ENCODE measurements at regions not wholly inside any gene's neighbourhood (a gene's known extent, or its start where the extent isn't known, plus 50 kb on each side); places are given as distances from the start of the nearest gene placed in this dataset.
"Not testable (repeated sequence)": the region's sequence is repeated elsewhere in the genome, so short reads cannot be mapped to it uniquely, and the experiment has no call there.

GRCh38 chr2:207332480-207333212, 166.9 kb upstream of the KLF7 start:
- Mint-ChIP-seq H3K9me3 (no peaks in the 10 kb centered on the region), H3K36me3 (ENCODE audit: low read depth) (no peaks in the 10 kb centered on the region), H3K4me1 (peaks cover 63% of the 10 kb centered on the region), H3K4me3 (peak overlapping the region; percentile 75), H3K27ac (peak overlapping the region; percentile 93), H3K27me3 (no peaks in the 10 kb centered on the region)
- ATAC-seq (replicated peaks), result peak; percentile 26

GRCh38 chr2:207333599-207334300, 168.0 kb upstream of the KLF7 start:
- no peak for ATAC-seq (replicated peaks)
- Mint-ChIP-seq H3K27me3 (no peaks in the 10 kb centered on the region), H3K4me1 (peaks cover 60% of the 10 kb centered on the region), H3K4me3 (peak overlapping the region; percentile 75), H3K9me3 (no peaks in the 10 kb centered on the region), H3K36me3 (ENCODE audit: low read depth) (no peaks in the 10 kb centered on the region), H3K27ac (peak overlapping the region; percentile 93)

GRCh38 chr2:207334301-207334623, 168.5 kb upstream of the KLF7 start:
- Mint-ChIP-seq H3K36me3 (ENCODE audit: low read depth) (no peaks in the 10 kb centered on the region), H3K27ac (peak overlapping the region; percentile 93), H3K4me3 (peak overlapping the region; percentile 75), H3K27me3 (no peaks in the 10 kb centered on the region), H3K4me1 (peaks cover 55% of the 10 kb centered on the region), H3K9me3 (no peaks in the 10 kb centered on the region)
- ATAC-seq (replicated peaks), result peak; percentile 27

GRCh38 chr2:207334624-207335371, 169.1 kb upstream of the KLF7 start:
- no peaks in the 10 kb centered on the region for H3K36me3 Mint-ChIP-seq (ENCODE audit: low read depth)
- H3K4me1 Mint-ChIP-seq, result peaks cover 51% of the 10 kb centered on the region
- H3K27ac Mint-ChIP-seq, result peak overlapping the region; percentile 93
- H3K27me3 Mint-ChIP-seq, result no peaks in the 10 kb centered on the region
- peak overlapping the region; percentile 75 for H3K4me3 Mint-ChIP-seq
- no peaks in the 10 kb centered on the region for H3K9me3 Mint-ChIP-seq
- peak; percentile 50 for ATAC-seq (replicated peaks)

GRCh38 chr2:207337234-207338219, 171.8 kb upstream of the KLF7 start:
- peak; percentile 40 for ATAC-seq (replicated peaks)
- peak overlapping the region; percentile 75 for H3K4me3 Mint-ChIP-seq
- H3K4me1 Mint-ChIP-seq, result peaks cover 41% of the 10 kb centered on the region
- H3K27me3 Mint-ChIP-seq, result no peaks in the 10 kb centered on the region
- H3K27ac Mint-ChIP-seq, result peak overlapping the region; percentile 77
- H3K36me3 Mint-ChIP-seq (ENCODE audit: low read depth), result no peaks in the 10 kb centered on the region
- H3K9me3 Mint-ChIP-seq, result no peaks in the 10 kb centered on the region

- H3K27ac Mint-ChIP-seq, result peak overlapping the region; percentile 77
- H3K9me3 Mint-ChIP-seq, result no peaks in the 10 kb centered on the region
- H3K4me3 Mint-ChIP-seq, result peak overlapping the region; percentile 75
- no peaks in the 10 kb centered on the region for H3K36me3 Mint-ChIP-seq (ENCODE audit: low read depth)
- no peaks in the 10 kb centered on the region for H3K27me3 Mint-ChIP-seq
- ATAC-seq (replicated peaks), result peak; percentile 22
- H3K4me1 Mint-ChIP-seq, result peaks cover 36% of the 10 kb centered on the region
Observed at GRCh38 chr2:207338220-207338607, 172.5 kb upstream of the KLF7 start.

GRCh38 chr2:207338610-207339009, 172.9 kb upstream of the KLF7 start:
- H3K27ac Mint-ChIP-seq, result peak overlapping the region; percentile 77

GRCh38 chr2:207341112-207341750, 175.5 kb upstream of the KLF7 start:
- H3K4me3 Mint-ChIP-seq, result no peak overlapping the region
- ATAC-seq (replicated peaks), result no peak

More at GRCh38 chr2:207338610-207339009, 172.9 kb upstream of the KLF7 start:
- H3K9me3 Mint-ChIP-seq, result no peaks in the 10 kb centered on the region
- H3K36me3 Mint-ChIP-seq (ENCODE audit: low read depth), result no peaks in the 10 kb centered on the region
- H3K4me1 Mint-ChIP-seq, result peaks cover 33% of the 10 kb centered on the region
- peak overlapping the region; percentile 75 for H3K4me3 Mint-ChIP-seq
- H3K27me3 Mint-ChIP-seq, result no peaks in the 10 kb centered on the region
- no peak for ATAC-seq (replicated peaks)

GRCh38 chr2:207341804-207342203, 176.1 kb upstream of the KLF7 start:
- ATAC-seq (replicated peaks), result no peak
- H3K27me3 Mint-ChIP-seq, result no peaks in the 10 kb centered on the region
- H3K9me3 Mint-ChIP-seq, result no peaks in the 10 kb centered on the region
- H3K4me1 Mint-ChIP-seq, result peaks cover 14% of the 10 kb centered on the region
- H3K27ac Mint-ChIP-seq, result no peak overlapping the region
- H3K4me3 Mint-ChIP-seq, result no peak overlapping the region
- no peaks in the 10 kb centered on the region for H3K36me3 Mint-ChIP-seq (ENCODE audit: low read depth)

More at GRCh38 chr2:207341112-207341750, 175.5 kb upstream of the KLF7 start:
- no peak overlapping the region for H3K27ac Mint-ChIP-seq
- H3K36me3 Mint-ChIP-seq (ENCODE audit: low read depth), result no peaks in the 10 kb centered on the region
- H3K27me3 Mint-ChIP-seq, result no peaks in the 10 kb centered on the region
- H3K9me3 Mint-ChIP-seq, result no peaks in the 10 kb centered on the region
- peaks cover 15% of the 10 kb centered on the region for H3K4me1 Mint-ChIP-seq

GRCh38 chr2:207344596-207345394, 179.0 kb upstream of the KLF7 start:
- H3K4me1 Mint-ChIP-seq; H3K9me3 Mint-ChIP-seq; H3K36me3 Mint-ChIP-seq (ENCODE audit: low read depth); ATAC-seq (replicated peaks); H3K27me3 Mint-ChIP-seq; H3K27ac Mint-ChIP-seq; H3K4me3 Mint-ChIP-seq: not testable (repeated sequence)

GRCh38 chr2:207351171-207351570, 178.6 kb upstream of the CREB1 start:
- ATAC-seq (replicated peaks), result no peak
- Mint-ChIP-seq H3K9me3 (peaks cover 4% of the 10 kb centered on the region), H3K36me3 (ENCODE audit: low read depth) (no peaks in the 10 kb centered on the region), H3K4me1 (peaks cover 4% of the 10 kb centered on the region), H3K4me3 (no peak overlapping the region), H3K27ac (no peak overlapping the region), H3K27me3 (no peaks in the 10 kb centered on the region)

- H3K27me3 Mint-ChIP-seq, result no peaks in the 10 kb centered on the region
- peaks cover 4% of the 10 kb centered on the region for H3K4me1 Mint-ChIP-seq
- H3K36me3 Mint-ChIP-seq (ENCODE audit: low read depth), result no peaks in the 10 kb centered on the region
- peak; percentile 59 for ATAC-seq (replicated peaks)
- H3K9me3 Mint-ChIP-seq, result no peaks in the 10 kb centered on the region
- H3K27ac Mint-ChIP-seq, result peak overlapping the region; percentile 32
- H3K4me3 Mint-ChIP-seq, result no peak overlapping the region
Observed at GRCh38 chr2:207352978-207353671, 176.6 kb upstream of the CREB1 start.

Measured in activated T-helper 17 cell treated with anti-CD3 and anti-CD28 coated beads, Interleukin-2, amount 50 U/mL, for 72 hours (primary cell).